ENCODE measurements at regions not wholly inside any gene's neighbourhood (a gene's known extent, or its start where the extent isn't known, plus 50 kb on each side); places are given as distances from the start of the nearest gene placed in this dataset.

GRCh38 chr6:122165014-122165413 is 234.4 kb upstream of the HSF2 start:
- no peak overlapping the region for H2BK20ac ChIP-seq (ENCODE audit: low read depth, low read length, poor library complexity, severe bottlenecking)
- no peak overlapping the region for H4K8ac ChIP-seq (replicated peaks; ENCODE audit: insufficient read length, low read depth, low read length)
- H2AFZ ChIP-seq (ENCODE audit: low read length): no peak overlapping the region
- H2AK5ac ChIP-seq (ENCODE audit: insufficient read length, low read length): no peak overlapping the region
- H3K9ac ChIP-seq (ENCODE audit: extremely low read depth, insufficient read length, low read length): no peak overlapping the region
- Mint-ChIP-seq H3K27ac (no peak overlapping the region), H3K27me3 (ENCODE audit: low read depth) (no peaks in the 10 kb centered on the region), H3K9me3 (peaks cover 0 to 9% of the 10 kb centered on the region in 2 experiments; a peak in 3 of 5 replicates), H3K36me3 (ENCODE audit: insufficient read depth in 1 of 3, low read depth in 3 of 3) (peaks cover 2 to 11% (median 2%) of the 10 kb centered on the region in 3 experiments; a peak in 4 of 7 replicates), H3K4me3 (no peak overlapping the region), H3K4me1 (peaks cover 6 to 10% of the 10 kb centered on the region in 2 experiments; a peak in 3 of 4 replicates)
- H3K23ac ChIP-seq (ENCODE audit: insufficient read length, low read depth, low read length): no peak overlapping the region
- H4K20me1 ChIP-seq (ENCODE audit: control insufficient read depth, insufficient read depth, insufficient read length): no peaks in the 10 kb centered on the region
- H3K27me3 ChIP-seq (ENCODE audit: insufficient read depth, low read length): no peaks in the 10 kb centered on the region
- no peak overlapping the region for H2BK5ac ChIP-seq (ENCODE audit: insufficient read length, low read length)
- no peaks in the 10 kb centered on the region for H3K4me1 ChIP-seq (ENCODE audit: insufficient read depth, low read length)
- no peak overlapping the region for H3K18ac ChIP-seq (ENCODE audit: insufficient read length, low read depth, low read length)
- H2BK12ac ChIP-seq (ENCODE audit: insufficient read length, low read depth, low read length): no peak overlapping the region
- H3K79me1 ChIP-seq (ENCODE audit: insufficient read depth, low read depth, low read length, poor library complexity, severe bottlenecking): no peaks in the 10 kb centered on the region
- H3K9me3 ChIP-seq (ENCODE audit: control insufficient read depth, low read depth, low read length): no peaks in the 10 kb centered on the region
- WGBS (ENCODE audit: extremely low coverage, insufficient read length, low lambda C conversion rate): no CpG with 5 or more reads among the region's 20 CpGs
- H3K79me2 ChIP-seq (ENCODE audit: insufficient read depth, low read length): no peaks in the 10 kb centered on the region
- no peak overlapping the region for H3K56ac ChIP-seq (ENCODE audit: insufficient read length, low read depth, low read length)
- H3K4ac ChIP-seq (ENCODE audit: low read depth, low read length): no peak overlapping the region
- H3K23me2 ChIP-seq (ENCODE audit: insufficient read length, low read depth, low read length, poor library complexity, severe bottlenecking): no peaks in the 10 kb centered on the region
- H4K91ac ChIP-seq (ENCODE audit: insufficient read length, low read depth, low read length): no peak overlapping the region
- no peak overlapping the region for H2BK120ac ChIP-seq (ENCODE audit: low read depth, low read length, poor library complexity, severe bottlenecking)
- no peak overlapping the region for H2BK15ac ChIP-seq (ENCODE audit: low read depth, low read length)
- no peak overlapping the region for H3K14ac ChIP-seq (ENCODE audit: insufficient read depth, low read length)
- no peak overlapping the region for H3K4me2 ChIP-seq (ENCODE audit: insufficient read depth, insufficient read length, low read length)
- no peak for TF ChIP-seq CTCF (conservative IDR thresholded peaks at IDR 0.05)
- H3K27ac ChIP-seq (ENCODE audit: insufficient read length, low read depth, low read length): no peak overlapping the region
- no peak overlapping the region for H3T11ph ChIP-seq (ENCODE audit: low read length)
- no peak for DNase-seq
- H4K5ac ChIP-seq (ENCODE audit: insufficient read length, low read depth, low read length): no peak overlapping the region

All from H9 (cell line).